ENCODE measurements at regions not wholly inside any gene's neighbourhood (a gene's known extent, or its start where the extent isn't known, plus 50 kb on each side); places are given as distances from the start of the nearest gene placed in this dataset.

DNA sequence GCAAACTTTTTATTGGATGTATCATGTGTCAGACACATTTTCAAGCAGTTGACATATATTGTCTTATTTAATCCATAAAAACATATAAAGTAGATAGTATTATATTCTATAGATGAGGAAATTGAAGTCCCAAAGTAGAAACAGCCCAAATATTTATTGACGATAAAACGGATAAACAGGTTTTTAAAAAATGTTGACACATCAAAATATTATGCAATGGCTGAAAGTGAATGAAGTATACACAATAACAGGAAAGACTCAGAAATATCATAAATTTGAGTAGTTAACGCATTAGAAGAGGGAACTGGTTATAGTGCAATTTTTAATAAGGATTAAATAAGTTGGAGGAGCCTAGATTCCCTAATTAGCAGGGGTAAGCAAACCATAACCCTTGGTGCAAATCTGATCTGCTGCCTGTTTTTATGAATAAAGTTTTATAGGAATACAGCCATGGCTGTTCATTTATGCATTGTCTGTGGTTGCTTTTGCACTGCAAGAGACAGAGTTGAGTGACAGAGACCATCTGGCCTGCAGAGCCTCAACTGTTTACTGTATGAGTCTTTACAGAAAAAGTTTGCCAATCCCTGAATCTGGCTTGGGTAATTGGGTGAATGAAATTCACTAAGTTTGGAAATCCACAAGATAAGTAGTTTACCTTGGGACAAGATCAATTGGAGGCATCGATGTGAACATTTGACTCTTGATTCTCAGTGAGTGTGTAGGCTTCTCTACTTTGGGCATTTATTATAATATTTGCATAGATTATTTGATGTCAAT is 50.6 kb upstream of the EXOC2 start:
- H3K4me1 Mint-ChIP-seq (ENCODE audit: low read depth), result no peaks in the 10 kb centered on the region
- H3K27me3 Mint-ChIP-seq (ENCODE audit: low read depth), result peaks cover 11% of the 10 kb centered on the region
- H3K27ac Mint-ChIP-seq (ENCODE audit: unreplicated experiment), result no peak overlapping the region
- no peaks in the 10 kb centered on the region for H3K9me3 Mint-ChIP-seq (ENCODE audit: low read depth)
- DNase-seq (ENCODE audit: low spot score), result no peak
- TF ChIP-seq, protein P1, sequence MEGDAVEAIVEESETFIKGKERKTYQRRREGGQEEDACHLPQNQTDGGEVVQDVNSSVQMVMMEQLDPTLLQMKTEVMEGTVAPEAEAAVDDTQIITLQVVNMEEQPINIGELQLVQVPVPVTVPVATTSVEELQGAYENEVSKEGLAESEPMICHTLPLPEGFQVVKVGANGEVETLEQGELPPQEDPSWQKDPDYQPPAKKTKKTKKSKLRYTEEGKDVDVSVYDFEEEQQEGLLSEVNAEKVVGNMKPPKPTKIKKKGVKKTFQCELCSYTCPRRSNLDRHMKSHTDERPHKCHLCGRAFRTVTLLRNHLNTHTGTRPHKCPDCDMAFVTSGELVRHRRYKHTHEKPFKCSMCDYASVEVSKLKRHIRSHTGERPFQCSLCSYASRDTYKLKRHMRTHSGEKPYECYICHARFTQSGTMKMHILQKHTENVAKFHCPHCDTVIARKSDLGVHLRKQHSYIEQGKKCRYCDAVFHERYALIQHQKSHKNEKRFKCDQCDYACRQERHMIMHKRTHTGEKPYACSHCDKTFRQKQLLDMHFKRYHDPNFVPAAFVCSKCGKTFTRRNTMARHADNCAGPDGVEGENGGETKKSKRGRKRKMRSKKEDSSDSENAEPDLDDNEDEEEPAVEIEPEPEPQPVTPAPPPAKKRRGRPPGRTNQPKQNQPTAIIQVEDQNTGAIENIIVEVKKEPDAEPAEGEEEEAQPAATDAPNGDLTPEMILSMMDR (IDR thresholded peaks at IDR 0.05), result no peak
- H3K4me3 Mint-ChIP-seq (ENCODE audit: unreplicated experiment), result no peak overlapping the region
- H3K36me3 Mint-ChIP-seq (ENCODE audit: low read depth), result peaks cover 5% of the 10 kb centered on the region

Measured in chondrocyte (in vitro differentiated cells).